ENCODE measurements at regions not wholly inside any gene's neighbourhood (a gene's known extent, or its start where the extent isn't known, plus 50 kb on each side); places are given as distances from the start of the nearest gene placed in this dataset.

GRCh38 chr16:48451323-48451722, 66.1 kb upstream of the SIAH1 start:
- TF ChIP-seq CTCF (IDR thresholded peaks at IDR 0.05; ENCODE audit: insufficient read depth, low read length, poor library complexity, severe bottlenecking) = no peak
- no peak for TF ChIP-seq EZH2phosphoT487 (conservative IDR thresholded peaks at IDR 0.05; ENCODE audit: low read length)
